ENCODE measurements at regions not wholly inside any gene's neighbourhood (a gene's known extent, or its start where the extent isn't known, plus 50 kb on each side); places are given as distances from the start of the nearest gene placed in this dataset.

DNA sequence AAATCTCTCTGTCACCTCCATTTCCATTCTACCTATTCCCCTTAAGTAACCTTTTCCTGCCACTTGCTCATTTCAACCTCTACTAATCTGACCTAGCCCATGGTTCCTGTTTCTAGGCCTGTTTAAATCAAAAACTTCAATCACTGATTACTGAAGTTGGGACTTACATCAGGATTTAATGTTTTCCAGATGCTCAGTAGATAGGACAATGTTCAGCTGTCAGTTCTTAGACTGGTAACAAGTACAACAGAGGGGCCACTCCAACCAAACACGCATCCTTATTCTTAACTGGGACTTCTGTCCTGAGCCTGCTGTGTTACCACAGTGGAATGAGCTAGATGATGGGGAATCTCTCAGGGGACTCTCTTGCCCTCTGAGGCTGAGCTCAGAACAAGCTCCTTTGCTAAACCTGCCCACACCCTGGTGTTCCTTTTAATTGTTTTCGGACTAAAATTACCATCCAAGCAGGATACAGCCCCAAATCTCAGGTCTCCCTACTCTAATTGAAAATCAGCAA lies 974.6 kb downstream of the TTLL7 start:
- DNase-seq (ENCODE audit: low read depth), result no peak

DNA sequence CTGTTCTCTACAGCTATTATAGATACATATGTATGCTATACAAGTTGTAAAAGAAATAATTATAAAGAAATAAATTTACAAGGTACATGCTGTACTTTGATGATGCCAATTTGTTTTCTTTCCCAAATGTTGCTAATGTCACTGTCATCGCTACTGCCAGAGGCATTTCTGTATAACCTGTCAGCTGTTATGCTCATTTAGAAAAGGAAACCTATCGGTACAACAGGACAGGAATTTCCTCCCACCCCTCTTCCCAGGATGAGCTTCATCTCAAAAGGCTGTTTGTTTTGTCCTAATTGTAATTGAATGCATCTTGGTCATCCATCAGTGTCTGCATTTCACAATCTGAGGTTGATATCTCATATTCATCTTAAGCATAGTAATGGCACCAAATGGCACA lies 975.7 kb downstream of the TTLL7 start:
- DNase-seq (ENCODE audit: low read depth), result no peak

DNA sequence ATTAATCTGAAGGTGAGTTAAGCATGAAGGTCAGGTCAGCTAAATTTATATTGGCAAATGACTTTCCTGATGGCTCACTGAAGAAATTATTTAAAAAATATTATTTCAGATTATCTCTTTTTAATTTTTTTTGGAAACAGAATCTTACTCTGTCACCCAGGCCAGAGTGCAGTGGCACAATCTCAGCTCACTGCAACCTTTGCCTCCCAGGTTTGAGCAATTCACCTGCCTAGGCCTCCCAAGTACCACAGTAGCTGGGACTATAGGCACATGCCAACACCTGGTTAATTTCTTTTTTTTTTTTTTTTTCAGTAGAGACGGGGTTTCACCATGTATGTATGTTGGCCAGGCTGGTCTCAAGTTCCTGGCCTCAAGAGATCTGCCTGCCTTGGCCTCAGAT lies 976.7 kb downstream of the TTLL7 start:
- DNase-seq (ENCODE audit: low read depth), result no peak

DNA sequence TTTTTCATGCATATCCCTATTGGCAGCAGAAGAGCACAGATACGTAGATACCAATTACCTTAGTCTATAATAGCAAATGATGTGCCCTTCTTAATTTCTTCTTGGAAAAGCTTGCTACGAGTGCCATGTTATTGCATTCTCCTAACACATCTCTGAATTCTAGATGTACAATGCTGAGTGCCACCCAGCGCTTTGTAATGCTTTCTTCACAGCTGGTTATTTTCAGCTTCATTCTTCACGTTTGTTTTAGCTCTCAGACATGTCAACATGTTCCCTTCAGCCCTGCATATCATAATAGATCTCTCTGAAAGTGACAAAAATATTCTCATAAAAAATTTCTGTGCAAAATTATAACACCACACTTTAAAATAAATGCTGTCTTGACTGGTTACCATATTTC lies 981.2 kb downstream of the TTLL7 start:
- DNase-seq (ENCODE audit: low read depth), result no peak

DNA sequence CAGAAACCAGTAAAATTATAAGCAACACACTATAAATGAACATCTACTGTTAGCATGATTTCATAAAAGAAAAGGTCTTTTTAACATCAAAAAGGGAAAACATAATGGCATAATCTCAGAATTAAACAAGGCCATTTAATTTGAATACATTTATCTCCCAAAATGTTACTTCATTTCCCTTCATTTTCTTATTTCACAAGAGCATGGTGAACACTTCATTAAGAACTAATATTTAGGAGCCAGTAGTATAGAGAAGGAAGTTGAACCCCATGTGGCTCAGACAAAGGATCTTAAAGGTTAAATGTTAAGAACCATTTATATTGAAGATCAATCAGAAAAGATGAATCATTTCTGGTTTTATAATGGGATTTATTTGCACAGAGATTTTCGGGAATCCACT lies 981.7 kb downstream of the TTLL7 start:
- DNase-seq (ENCODE audit: low read depth), result no peak

DNA sequence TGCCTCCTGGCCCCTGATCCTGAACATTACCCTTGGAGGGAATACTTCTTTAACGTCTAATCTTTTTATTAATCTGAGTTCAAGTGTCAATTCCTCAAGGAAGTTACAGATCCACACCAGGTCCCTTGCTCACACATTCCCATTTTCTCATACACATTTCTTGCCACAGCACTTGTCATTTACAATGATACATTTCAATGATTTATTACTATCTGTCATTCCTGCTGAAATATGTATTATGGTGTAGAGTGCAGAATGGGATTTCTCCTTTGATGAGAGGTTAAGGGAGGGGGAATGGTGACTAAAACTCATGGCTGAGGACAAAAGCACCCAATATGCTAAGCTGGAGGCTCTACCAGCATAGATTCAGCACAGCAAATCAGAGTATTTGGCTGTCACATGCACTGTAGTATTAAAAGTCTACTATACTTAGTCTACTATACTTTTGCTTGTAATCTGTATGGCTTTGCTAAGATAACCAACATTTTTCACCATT lies 982.5 kb downstream of the TTLL7 start:
- DNase-seq (ENCODE audit: low read depth), result no peak

DNA sequence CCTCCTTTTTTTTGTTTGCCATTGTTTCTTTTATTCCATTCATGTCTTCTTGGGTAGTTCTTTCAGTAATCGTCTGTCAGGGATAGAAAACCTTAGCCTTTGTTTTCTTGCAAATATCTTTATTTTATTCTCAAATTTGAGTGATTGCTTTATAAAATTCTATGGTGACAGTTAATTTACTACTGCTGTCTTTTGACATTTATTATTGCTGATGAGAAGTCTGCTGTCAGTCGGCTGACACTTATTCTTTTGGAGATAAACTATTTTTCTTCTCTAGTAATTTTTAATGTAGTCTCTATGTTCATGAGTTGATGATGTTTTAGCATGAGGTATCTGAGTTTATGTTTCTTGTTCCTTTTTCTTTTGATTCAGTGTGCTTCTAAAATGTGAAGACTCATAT lies 983.8 kb downstream of the TTLL7 start:
- no peak for DNase-seq (ENCODE audit: low read depth)

DNA sequence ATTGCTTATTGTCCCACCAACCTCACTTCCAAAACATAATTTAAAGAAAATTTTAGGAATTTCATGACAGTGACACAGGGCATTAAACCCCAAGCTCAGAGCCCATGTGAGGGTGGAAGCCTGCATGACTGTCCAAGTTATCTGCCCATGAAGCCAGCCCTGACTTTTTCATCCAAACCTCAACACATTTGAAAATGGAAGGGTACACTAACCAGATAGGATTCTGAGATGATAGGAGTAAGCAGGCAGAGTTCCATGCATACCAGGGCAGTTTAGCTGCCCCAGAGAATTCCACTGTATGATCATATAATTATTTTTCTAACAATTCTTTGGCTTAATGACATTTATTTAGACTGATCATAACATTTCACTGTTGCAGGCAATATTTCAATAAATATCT lies 986.0 kb downstream of the TTLL7 start:
- no peak for DNase-seq (ENCODE audit: low read depth)

DNA sequence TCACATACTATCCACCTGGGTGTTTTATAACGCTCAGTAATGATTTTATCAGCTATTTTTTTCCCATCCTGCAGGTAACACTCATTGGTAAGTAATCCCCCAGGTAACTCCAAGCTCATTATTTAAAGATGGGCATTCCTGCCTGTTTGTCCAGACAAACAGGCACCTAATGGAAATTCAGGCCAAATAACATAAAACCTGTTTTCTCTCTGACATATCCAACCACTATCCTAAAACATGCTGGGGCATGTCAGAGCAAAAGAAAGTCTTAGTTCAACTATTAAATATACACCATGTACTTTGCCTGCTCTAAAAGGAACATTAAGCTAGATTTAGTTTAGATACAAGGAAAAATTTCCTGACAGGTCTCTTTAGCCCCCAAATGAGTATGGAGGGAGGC lies 987.7 kb downstream of the TTLL7 start:
- DNase-seq (ENCODE audit: low read depth), result no peak

DNA sequence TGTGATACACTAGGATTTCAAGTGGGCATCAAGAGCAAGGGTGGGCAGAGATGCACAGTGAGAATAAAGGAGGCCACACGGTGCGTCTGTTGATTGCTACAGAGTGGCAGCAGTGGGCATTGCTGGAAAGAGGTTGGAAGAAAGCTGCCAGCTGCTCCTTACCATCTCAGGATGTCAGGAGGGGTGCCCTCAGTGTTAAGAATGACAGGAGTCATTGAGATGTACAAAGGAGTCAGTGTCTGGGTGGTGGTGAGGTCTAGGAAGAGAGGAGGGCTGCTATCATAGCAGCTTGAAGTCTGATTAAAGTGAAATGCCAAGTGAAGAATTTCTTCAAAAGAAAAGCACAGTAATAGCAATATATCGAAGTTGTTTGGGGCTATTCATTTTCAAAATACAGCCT lies 992.7 kb downstream of the TTLL7 start:
- DNase-seq (ENCODE audit: low read depth), result no peak

DNA sequence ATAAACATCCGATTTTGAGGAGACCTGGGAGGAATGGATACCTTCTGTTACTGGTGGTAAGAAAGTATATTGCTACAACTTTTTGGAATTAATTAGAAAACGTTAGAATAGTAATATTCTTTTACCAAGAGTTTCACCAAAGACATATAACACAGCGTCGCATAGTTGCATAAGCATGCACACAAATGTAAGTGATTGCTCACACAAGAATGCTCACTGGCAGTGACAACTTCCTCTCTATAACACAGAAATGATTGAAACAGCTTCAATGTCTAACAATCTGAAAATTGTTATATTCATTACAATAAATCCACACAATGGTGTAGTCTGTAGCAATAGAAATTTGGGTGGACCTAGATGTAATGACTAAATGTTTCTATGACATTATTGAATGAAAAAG lies 998.6 kb downstream of the TTLL7 start:
- no peak for DNase-seq (ENCODE audit: low read depth)

DNA sequence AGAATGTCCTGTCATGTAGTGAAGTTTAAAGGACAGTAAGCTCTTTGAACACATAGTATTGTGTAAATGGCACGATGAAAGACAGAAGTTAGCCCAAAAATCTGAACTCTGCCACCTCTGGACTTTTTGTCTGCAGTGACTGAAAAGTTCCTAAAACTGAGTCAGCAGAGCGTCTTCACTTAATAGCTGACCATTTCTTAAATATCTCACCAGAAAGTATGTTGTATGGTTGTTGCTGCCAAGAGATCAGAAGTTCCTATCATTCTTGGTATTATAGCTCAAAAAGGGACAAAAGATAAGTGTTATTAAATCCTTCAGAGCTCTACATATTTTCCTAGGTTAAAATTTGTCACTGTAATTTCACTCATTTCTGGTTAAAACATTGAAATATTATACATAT lies 1003.0 kb downstream of the TTLL7 start:
- no peak for DNase-seq (ENCODE audit: low read depth)

DNA sequence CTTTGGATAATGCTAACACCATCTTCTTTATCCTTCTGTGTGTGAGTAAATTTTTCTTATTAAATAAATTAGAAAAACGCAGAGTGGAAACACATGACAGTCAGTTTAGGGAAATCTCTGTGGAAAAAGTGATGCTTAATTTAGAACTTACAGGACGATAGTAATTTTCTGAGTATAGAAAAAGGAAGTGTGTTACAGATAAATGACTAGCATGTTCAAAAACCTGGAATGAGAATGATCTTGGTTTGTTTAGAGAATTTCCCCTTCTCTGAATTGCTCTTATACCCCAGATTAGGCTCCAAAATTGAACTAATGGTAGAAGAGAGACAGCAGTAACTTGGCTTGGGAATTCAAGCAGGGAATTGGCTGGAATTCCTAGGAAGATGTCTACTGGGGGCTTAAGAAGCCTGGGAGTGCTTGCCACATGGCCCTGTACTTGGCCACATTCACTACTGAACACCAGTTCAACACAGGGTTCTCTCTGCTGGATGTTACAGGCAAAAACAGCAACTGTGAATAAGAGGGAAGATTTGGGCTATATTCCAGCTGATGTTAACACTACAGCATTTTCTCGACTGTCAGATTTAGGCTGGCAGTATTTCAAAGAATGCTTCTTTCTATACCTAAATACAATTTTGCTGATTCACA lies 1004.2 kb downstream of the TTLL7 start:
- no peak for DNase-seq (ENCODE audit: low read depth)

DNA sequence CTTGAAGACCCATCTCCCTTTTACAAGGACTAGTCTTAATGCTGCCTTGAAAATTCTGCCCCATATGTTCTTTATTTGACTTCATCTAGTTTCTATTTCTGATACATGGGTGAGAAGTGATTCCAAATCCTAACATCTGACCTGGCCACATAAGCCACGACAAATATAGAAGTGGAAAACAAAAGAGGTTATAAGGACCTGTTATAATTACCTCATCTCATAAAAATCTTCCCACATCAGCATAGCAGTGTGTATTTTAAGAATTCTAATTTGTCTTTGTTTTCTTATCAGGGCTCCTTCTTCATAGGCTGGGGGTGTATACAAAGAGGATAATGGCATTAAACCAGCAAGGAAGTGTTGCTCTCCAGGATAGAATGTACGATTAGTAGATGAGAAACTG lies 1007.4 kb downstream of the TTLL7 start:
- no peak for DNase-seq (ENCODE audit: low read depth)

DNA sequence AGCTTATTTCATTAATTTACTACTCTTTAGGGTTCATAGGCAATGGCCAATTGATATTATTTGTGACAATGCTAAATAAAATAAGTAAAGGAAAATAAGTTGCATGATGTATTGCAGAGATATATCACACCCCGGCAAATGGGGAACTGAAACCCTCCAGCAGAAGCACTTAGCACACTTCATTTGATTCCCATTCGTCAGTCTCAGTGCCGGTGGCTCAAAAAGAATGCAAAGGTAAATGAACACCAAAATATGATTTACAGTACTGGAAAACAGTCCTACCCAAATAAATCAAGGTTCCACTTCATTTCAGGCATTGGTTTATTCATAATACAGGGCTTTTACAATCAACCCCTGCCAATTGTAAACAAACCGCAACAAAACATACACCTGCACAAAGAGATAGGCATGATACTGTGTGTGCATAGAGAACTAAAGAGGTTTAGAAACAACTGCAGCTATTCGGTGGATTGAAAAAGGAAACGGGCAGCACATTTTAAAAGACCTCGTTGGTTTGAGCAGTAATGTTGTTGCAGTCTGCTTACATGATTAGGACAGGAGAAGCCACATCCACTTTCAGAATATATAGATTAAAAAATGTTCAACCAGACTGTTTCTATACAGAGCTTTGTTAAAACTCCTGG lies 1019.2 kb downstream of the TTLL7 start:
- no peak for DNase-seq (ENCODE audit: low read depth)

DNA sequence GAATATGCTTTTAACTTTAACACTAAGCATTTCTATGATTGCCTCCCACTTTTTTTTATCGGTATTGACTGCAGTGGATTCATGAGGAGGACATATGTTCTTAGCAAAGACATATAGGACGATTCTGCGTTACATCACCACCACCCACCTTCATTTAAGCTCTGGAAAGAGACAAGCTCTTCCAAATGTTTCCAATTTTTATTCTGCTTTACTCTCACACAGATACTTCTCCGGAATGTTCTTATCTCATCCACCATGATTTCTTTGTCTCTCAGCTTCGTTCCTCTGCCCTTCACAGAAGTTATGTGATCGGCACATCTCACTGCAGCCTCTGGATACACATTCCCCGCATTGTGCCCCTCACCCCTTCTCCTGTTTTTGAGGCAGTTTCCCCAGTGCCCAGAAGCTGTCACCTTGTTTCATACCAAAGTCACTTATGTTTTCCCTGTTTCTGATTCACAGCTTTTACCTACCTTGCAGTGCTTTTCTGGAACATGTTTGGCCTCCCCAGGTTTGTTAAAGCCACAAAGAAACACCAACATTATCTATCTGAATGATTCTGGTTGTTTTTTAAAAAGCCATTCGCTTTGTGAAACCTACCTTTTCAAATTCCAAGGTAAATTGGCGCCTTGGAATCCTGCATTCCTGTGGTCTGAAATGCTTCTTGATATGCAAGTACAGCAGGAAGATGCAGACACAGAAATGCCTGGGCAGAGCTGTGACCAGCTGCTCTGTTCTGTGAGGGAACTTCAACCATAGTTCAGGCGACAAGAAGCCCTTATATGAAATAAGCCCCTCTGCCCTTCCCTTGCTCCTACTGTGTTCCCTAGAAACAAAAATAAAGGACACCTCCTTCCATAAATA lies 1020.2 kb downstream of the TTLL7 start:
- DNase-seq (ENCODE audit: low read depth), result no peak

DNA sequence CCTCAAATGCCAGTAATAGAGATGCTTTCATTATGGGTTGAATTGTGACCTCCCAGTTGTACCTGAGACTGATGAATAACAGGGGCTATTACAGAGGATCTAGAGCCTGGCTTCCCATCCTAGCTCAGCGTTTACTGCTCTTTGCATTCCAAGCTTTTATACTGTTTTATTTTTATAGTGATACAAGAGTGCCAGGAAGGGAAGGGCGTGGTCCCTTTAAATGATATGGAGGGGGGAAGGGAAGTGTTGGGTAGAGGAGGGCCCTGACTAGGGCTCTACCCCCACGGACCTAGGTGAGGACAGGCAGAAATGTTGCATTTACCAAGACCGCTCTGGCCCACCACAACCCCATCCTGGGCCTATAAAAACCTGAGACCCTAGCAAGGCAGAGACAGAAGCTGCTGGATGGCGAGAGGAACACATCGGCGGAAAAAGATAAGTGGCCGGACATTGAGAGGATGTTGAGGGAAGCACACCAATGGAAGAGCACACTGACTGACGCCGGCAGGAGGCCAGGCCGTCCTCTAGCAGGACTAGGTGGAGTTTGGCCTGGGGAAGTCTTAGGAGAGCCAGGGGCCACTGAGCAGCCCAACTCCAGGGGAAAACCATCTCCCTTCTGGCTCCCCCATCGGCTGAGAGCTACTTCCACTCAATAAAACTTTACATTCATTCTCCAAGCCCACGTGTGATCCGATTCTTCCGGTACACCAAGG lies 1025.9 kb downstream of the TTLL7 start:
- DNase-seq (ENCODE audit: low read depth), result no peak

DNA sequence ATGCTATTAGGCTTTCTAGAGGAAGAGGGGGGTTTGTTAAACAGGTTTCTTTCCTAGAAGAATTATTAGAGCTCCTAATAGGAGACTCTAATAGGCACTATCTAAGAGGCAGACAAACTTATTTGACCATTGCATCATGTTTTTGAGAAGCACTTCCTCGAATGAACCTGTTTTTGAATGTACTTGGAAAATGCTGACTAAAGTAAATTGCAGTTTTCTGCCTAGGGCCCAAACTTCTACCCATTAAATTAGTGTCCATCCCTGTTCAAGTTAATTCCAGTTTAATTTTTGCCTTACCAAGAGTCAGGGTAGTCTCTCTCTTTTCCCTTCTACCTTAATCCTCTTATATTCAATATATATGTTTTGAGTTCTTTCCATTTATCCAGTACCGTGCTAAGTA lies 1029.6 kb downstream of the TTLL7 start:
- no peak for DNase-seq (ENCODE audit: low read depth)

DNA sequence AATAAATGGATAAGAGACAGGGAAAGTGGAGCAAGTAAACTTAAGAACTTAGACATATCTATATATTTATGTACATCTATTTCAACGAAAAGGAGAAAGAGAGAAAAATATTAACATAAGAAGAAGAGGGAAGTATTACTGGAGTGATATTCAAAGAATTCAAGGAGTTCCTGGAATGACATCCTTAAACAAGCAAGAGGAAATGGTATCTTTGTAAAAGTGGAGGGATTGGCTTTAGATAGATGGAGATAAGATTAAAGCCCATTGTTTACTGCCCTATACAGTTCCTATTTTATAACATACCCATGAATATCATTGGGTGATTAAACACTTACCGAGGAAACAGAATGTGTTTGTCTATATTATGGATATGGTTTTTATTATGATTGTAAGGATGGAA lies 1036.3 kb downstream of the TTLL7 start:
- DNase-seq (ENCODE audit: low read depth), result no peak

DNA sequence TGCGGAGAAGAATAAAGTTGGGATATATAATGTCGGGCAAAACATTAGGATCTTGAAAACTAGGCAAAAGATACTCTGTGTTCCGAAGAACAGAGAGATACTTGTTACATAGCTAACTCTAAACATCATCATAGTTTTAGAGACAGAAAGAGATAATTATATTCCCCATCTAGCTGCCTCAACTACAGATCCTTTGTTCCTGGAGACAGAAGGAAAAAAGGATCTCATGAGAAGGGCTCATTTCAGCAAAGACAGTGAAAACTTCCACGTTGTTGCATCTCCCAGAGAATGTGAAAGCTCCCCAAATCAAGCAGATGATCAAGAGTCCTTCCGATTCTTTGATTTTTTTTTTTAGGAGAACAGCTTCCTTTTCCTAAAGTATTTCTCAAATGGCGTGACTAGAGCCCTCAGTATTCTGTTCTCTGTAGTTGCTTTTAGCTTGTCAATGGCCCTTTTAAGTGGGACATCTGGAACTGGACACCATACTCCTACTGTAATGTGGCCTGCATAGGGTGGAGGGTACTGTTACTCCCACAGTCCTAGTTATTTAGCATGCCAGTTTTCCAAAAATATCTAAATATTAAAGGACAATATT lies 1048.2 kb downstream of the TTLL7 start:
- DNase-seq (ENCODE audit: low read depth), result no peak

DNA sequence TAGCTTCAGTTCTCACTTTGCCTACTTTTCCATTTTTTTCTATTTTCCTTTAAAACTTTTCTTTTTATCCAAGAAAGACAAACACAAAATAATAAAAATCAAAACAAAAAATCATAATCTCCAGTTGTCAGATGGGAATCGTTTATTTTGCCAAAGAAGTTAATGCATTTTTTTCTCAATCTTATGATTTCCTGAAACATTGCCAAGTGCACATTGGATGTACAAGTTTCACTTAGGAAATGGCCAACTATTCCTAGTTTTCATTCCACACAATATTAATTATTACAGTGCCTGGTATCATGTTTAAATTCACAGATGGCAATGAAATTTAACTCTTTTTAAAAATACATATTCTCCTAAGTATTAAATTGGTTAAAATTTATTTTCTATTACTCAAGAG lies 1050.5 kb downstream of the TTLL7 start:
- DNase-seq (ENCODE audit: low read depth), result no peak

DNA sequence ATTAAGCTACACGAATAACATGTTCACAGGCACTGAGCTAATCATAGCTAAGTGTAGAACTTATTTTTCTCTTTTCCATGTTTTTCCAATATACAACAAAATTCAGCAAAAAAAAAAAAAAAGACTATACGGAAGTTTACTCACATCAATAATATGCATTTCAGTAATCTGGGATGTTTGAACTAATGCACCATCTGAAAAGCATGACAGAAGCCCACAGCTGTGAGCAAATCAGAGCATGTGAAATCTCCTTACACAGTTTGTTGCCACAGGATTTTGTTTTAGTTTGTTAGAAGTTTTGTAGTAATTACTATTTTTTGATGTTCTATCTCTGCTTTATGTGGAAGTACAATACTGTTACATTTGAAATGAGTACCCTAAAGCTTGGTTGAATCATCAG lies 1051.7 kb downstream of the TTLL7 start:
- DNase-seq (ENCODE audit: low read depth), result no peak

Measured in HS-27A (cell line).